ENCODE measurements at regions not wholly inside any gene's neighbourhood (a gene's known extent, or its start where the extent isn't known, plus 50 kb on each side); places are given as distances from the start of the nearest gene placed in this dataset.

GRCh38 chr14:97458255-97458654, 661.1 kb downstream of the VRK1 start:
- no peak overlapping the region for H3K27ac ChIP-seq (ENCODE audit: low read depth in 2 of 2, low read length in 2 of 2)
- FAIRE-seq (no peak), DNase-seq (no peak)
- intact Hi-C loops (cut with DNase I): no loop called here
- H3K9ac ChIP-seq (ENCODE audit: low read length in 3 of 3): no peak overlapping the region
- peaks cover 0 to 9% (median 3%) of the 10 kb centered on the region in 3 donors for H3K9me3 ChIP-seq (ENCODE audit: control insufficient read depth in 2 of 3, insufficient read depth in 1 of 3, low read length in 3 of 3)
- H3K36me3 ChIP-seq (ENCODE audit: control insufficient read depth in 2 of 3, insufficient read depth in 3 of 3, low read length in 3 of 3): no peaks in the 10 kb centered on the region
- TF ChIP-seq, protein P1, sequence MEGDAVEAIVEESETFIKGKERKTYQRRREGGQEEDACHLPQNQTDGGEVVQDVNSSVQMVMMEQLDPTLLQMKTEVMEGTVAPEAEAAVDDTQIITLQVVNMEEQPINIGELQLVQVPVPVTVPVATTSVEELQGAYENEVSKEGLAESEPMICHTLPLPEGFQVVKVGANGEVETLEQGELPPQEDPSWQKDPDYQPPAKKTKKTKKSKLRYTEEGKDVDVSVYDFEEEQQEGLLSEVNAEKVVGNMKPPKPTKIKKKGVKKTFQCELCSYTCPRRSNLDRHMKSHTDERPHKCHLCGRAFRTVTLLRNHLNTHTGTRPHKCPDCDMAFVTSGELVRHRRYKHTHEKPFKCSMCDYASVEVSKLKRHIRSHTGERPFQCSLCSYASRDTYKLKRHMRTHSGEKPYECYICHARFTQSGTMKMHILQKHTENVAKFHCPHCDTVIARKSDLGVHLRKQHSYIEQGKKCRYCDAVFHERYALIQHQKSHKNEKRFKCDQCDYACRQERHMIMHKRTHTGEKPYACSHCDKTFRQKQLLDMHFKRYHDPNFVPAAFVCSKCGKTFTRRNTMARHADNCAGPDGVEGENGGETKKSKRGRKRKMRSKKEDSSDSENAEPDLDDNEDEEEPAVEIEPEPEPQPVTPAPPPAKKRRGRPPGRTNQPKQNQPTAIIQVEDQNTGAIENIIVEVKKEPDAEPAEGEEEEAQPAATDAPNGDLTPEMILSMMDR (IDR thresholded peaks at IDR 0.05; ENCODE audit: borderline replicate concordance, extremely low read depth, insufficient read depth): no peak
- peak overlapping the region; percentile 30 to 66 (median 43) for H3K4me3 ChIP-seq (ENCODE audit: low read length in 3 of 3)
- H3K4me1 ChIP-seq (ENCODE audit: control insufficient read depth in 2 of 3, insufficient read depth in 2 of 3, low read depth in 1 of 3, low read length in 3 of 3): no peaks in the 10 kb centered on the region
- H3K27me3 ChIP-seq (ENCODE audit: control insufficient read depth, insufficient read depth, low read length): no peaks in the 10 kb centered on the region

GRCh38 chr14:97458661-97459579, 661.7 kb downstream of the VRK1 start:
- no peaks in the 10 kb centered on the region for H3K36me3 ChIP-seq (ENCODE audit: control insufficient read depth in 2 of 3, insufficient read depth in 3 of 3, low read length in 3 of 3)
- no peaks in the 10 kb centered on the region for H3K4me1 ChIP-seq (ENCODE audit: control insufficient read depth in 2 of 3, insufficient read depth in 2 of 3, low read depth in 1 of 3, low read length in 3 of 3)
- DNase-seq (peak; percentile 59 to 79 (median 68)), FAIRE-seq (no peak)
- no peak overlapping the region for H3K27ac ChIP-seq (ENCODE audit: low read depth in 2 of 2, low read length in 2 of 2)
- intact Hi-C loops (cut with DNase I): no loop called here
- peaks cover 0 to 9% (median 3%) of the 10 kb centered on the region in 3 donors for H3K9me3 ChIP-seq (ENCODE audit: control insufficient read depth in 2 of 3, insufficient read depth in 1 of 3, low read length in 3 of 3)
- TF ChIP-seq, protein P1 (IDR thresholded peaks at IDR 0.05; ENCODE audit: borderline replicate concordance, extremely low read depth, insufficient read depth): no peak
- H3K27me3 ChIP-seq (ENCODE audit: control insufficient read depth, insufficient read depth, low read length): no peaks in the 10 kb centered on the region
- peak overlapping the region; percentile 30 to 66 (median 43) for H3K4me3 ChIP-seq (ENCODE audit: low read length in 3 of 3)
- H3K9ac ChIP-seq (ENCODE audit: low read length in 3 of 3): no peak overlapping the region

GRCh38 chr14:97462081-97462480, 664.9 kb downstream of the VRK1 start:
- intact Hi-C loops (cut with DNase I): no loop called here
- no peak overlapping the region for H3K27ac ChIP-seq (ENCODE audit: low read depth in 2 of 2, low read length in 2 of 2)
- TF ChIP-seq, protein P1 (IDR thresholded peaks at IDR 0.05; ENCODE audit: borderline replicate concordance, extremely low read depth, insufficient read depth): no peak
- H3K9ac ChIP-seq (ENCODE audit: low read length in 3 of 3): no peak overlapping the region
- H3K9me3 ChIP-seq (ENCODE audit: control insufficient read depth in 2 of 3, insufficient read depth in 1 of 3, low read length in 3 of 3): peaks cover 0 to 9% (median 3%) of the 10 kb centered on the region in 3 donors
- H3K36me3 ChIP-seq (ENCODE audit: control insufficient read depth in 2 of 3, insufficient read depth in 3 of 3, low read length in 3 of 3): no peaks in the 10 kb centered on the region
- H3K4me3 ChIP-seq (ENCODE audit: low read length in 3 of 3): no peak overlapping the region
- DNase-seq (no peak), FAIRE-seq (no peak)
- H3K27me3 ChIP-seq (ENCODE audit: control insufficient read depth, insufficient read depth, low read length): no peaks in the 10 kb centered on the region
- no peaks in the 10 kb centered on the region for H3K4me1 ChIP-seq (ENCODE audit: control insufficient read depth in 2 of 3, insufficient read depth in 2 of 3, low read depth in 1 of 3, low read length in 3 of 3)

Data from kidney (tissue), 13 donors.